Smooth muscle cell (in vitro differentiated cells): ENCODE measurements at regions not wholly inside any gene's neighbourhood (a gene's known extent, or its start where the extent isn't known, plus 50 kb on each side); places are given as distances from the start of the nearest gene placed in this dataset.

Experiments used
- DNase-seq: peaks from one replicate; lab custom pipeline; 2025; ENCODE audit not compliant: unreplicated experiment; lab: John Stamatoyannopoulos, UW
- H2AFZ ChIP-seq: fragments of 200-600 bp; sonication (generic); 2 replicates; pipeline ENCODE4 v1.6.0; 2016; ENCODE audit warnings: antibody characterized with exemption, low read depth, mild to moderate bottlenecking
- H3F3A ChIP-seq: fragments of 200-600 bp; sonication (generic); 2 replicates; pipeline ENCODE4 v1.6.0; 2017; ENCODE audit warnings: antibody characterized with exemption, low read depth
- H3K27ac ChIP-seq: fragments of 200-600 bp; sonication (generic); 2 replicates; pipeline ENCODE4 v1.5.1; 2016; ENCODE audit warnings: low read depth, mild to moderate bottlenecking
- H3K27me3 ChIP-seq: fragments of 200-600 bp; sonication (generic); 2 replicates; pipeline ENCODE4 v1.6.1; 2016; ENCODE audit warnings: low read depth, mild to moderate bottlenecking
- H3K36me3 ChIP-seq: fragments of 200-600 bp; sonication (generic); 2 replicates; pipeline ENCODE4 v1.5.1; 2016; ENCODE audit warnings: low read depth
- H3K4me1 ChIP-seq: fragments of 200-600 bp; sonication (generic); 2 replicates; pipeline ENCODE4 v1.5.1; 2016; ENCODE audit warnings: low read depth
- H3K4me2 ChIP-seq: fragments of 200-600 bp; sonication (generic); 2 replicates; pipeline ENCODE4 v1.6.0; 2016; ENCODE audit warnings: mild to moderate bottlenecking
- H3K4me3 ChIP-seq: fragments of 200-600 bp; sonication (generic); 2 replicates; pipeline ENCODE4 v1.5.1; 2016; ENCODE audit warnings: mild to moderate bottlenecking
- H3K79me2 ChIP-seq: fragments of 200-600 bp; sonication (generic); 2 replicates; pipeline ENCODE4 v1.6.0; 2016; ENCODE audit warnings: low read depth, mild to moderate bottlenecking
- H3K9ac ChIP-seq: fragments of 200-600 bp; sonication (generic); 2 replicates; pipeline ENCODE4 v1.6.0; 2016; ENCODE audit warnings: low read depth
- H3K9me3 ChIP-seq: fragments of 200-600 bp; sonication (generic); replicated peaks from 2 replicates; pipeline ENCODE4 v1.5.1; 2016; ENCODE audit warnings: low read depth
- H4K20me1 ChIP-seq: fragments of 200-600 bp; sonication (generic); 2 replicates; pipeline ENCODE4 v1.6.0; 2016; ENCODE audit warnings: low read depth
- WGBS: methylation state at CpG from one replicate; pipeline ENCODE4 v1.1.7; 2016; ENCODE audit warnings: low lambda C conversion rate; 5-methylcytosine and 5-hydroxymethylcytosine counted together
- TF ChIP-seq, protein P1 (sequence below): fragments of 200-600 bp; sonication (generic); IDR thresholded peaks from 2 replicates; pipeline ENCODE4 v1.5.1; 2017; ENCODE audit warnings: borderline replicate concordance, mild to moderate bottlenecking, antibody characterized with exemption; ENCODE audit not compliant: insufficient read depth, poor library complexity, severe bottlenecking

DNA sequence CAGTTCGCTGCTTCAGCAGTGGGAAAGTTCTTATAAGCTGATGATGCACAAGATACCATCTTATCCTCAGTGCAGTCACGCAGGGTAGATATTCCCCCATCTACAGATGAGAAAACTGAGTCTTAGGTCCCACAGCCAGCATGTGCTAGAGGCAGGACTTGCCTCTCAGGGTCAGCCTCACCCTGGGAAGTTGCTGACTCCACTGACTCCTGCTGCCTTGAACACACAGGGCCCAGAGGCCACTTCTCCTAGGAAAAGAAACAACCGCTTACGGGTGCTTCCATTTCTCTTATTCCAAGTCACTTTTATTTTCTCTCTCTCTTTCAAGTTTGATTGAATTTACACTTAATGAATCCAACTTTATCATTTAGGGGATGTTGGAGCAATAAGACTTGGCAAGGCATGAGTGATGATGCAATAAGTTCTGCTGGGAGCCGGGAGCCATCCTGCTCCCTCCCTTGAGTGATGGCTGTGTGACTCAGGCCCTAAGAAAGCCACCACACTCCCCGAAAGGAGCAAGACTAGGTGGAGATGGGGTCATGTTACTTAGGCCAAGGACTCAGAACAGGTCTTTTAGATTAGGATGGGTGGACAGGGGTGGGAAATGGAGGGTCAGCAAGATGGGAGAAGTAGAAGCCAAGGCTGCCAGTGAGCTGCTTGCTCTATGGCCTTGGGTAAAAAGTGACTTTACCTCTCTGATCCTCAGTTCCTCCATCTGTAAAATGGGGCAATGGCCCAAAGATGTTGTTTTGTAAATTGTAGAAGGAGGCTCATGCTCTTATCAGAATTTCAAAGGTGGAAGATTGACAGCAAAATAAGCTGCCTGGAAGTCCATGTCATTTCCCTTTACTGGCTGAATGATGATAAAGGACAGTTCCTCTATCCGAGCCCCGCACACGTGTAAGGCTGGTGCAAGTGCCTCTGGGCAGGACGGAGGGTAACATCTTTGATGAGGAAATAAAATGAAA is 67.4 kb upstream of the ZNF618 start:
- no peak overlapping the region for H3K4me3 ChIP-seq
- no peaks in the 10 kb centered on the region for H3F3A ChIP-seq
- H3K4me2 ChIP-seq, result no peak overlapping the region
- 73% methylated on average over 10 of the region's 10 CpGs for WGBS
- peaks cover 14% of the 10 kb centered on the region for H3K27me3 ChIP-seq
- H3K9me3 ChIP-seq, result no peaks in the 10 kb centered on the region
- H3K36me3 ChIP-seq, result no peaks in the 10 kb centered on the region
- no peaks in the 10 kb centered on the region for H3K4me1 ChIP-seq
- no peak overlapping the region for H3K9ac ChIP-seq
- no peaks in the 10 kb centered on the region for H4K20me1 ChIP-seq
- TF ChIP-seq, protein P1, sequence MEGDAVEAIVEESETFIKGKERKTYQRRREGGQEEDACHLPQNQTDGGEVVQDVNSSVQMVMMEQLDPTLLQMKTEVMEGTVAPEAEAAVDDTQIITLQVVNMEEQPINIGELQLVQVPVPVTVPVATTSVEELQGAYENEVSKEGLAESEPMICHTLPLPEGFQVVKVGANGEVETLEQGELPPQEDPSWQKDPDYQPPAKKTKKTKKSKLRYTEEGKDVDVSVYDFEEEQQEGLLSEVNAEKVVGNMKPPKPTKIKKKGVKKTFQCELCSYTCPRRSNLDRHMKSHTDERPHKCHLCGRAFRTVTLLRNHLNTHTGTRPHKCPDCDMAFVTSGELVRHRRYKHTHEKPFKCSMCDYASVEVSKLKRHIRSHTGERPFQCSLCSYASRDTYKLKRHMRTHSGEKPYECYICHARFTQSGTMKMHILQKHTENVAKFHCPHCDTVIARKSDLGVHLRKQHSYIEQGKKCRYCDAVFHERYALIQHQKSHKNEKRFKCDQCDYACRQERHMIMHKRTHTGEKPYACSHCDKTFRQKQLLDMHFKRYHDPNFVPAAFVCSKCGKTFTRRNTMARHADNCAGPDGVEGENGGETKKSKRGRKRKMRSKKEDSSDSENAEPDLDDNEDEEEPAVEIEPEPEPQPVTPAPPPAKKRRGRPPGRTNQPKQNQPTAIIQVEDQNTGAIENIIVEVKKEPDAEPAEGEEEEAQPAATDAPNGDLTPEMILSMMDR, result no peak
- no peak for DNase-seq
- H3K27ac ChIP-seq, result no peak overlapping the region
- H2AFZ ChIP-seq, result no peak overlapping the region
- H3K79me2 ChIP-seq, result no peaks in the 10 kb centered on the region

DNA sequence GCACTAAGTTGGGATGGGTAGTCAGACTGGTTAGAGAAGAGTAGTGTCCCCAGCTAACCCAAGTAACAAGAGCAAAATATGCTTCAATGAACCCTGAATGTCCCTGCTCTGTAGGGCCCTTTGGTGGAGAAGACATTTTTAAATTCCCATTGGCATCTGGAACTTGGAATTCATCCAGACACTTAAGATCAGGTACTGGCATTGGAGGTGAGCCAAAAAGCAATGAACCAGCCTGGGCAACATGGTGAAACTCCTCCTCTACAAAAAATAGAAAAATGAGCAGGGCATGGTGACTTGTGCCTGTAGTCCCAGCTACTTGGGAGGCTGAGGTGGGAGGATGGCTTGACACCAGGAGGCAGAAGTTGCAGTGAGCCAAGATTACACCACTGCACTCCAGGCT is 58.9 kb upstream of the ZNF618 start:
- H4K20me1 ChIP-seq, result no peaks in the 10 kb centered on the region
- TF ChIP-seq, protein P1, result no peak
- no peak overlapping the region for H3K9ac ChIP-seq
- peaks cover 43% of the 10 kb centered on the region for H3K27me3 ChIP-seq
- H2AFZ ChIP-seq, result no peak overlapping the region
- H3K4me1 ChIP-seq, result no peaks in the 10 kb centered on the region
- H3K27ac ChIP-seq, result no peak overlapping the region
- H3F3A ChIP-seq, result no peaks in the 10 kb centered on the region
- H3K4me3 ChIP-seq, result no peak overlapping the region
- no peaks in the 10 kb centered on the region for H3K9me3 ChIP-seq
- no peak for DNase-seq
- H3K79me2 ChIP-seq, result no peaks in the 10 kb centered on the region
- no peak overlapping the region for H3K4me2 ChIP-seq
- H3K36me3 ChIP-seq, result no peaks in the 10 kb centered on the region

GRCh38 chr9:113818391-113818790 is 57.7 kb upstream of the ZNF618 start:
- no peak overlapping the region for H3K27ac ChIP-seq
- no peak overlapping the region for H3K9ac ChIP-seq
- WGBS, result 78% methylated on average over 1 of the region's 1 CpG
- H3F3A ChIP-seq, result no peaks in the 10 kb centered on the region
- no peaks in the 10 kb centered on the region for H3K9me3 ChIP-seq
- H2AFZ ChIP-seq, result no peak overlapping the region
- no peak for DNase-seq
- H3K36me3 ChIP-seq, result no peaks in the 10 kb centered on the region
- H3K27me3 ChIP-seq, result peaks cover 37% of the 10 kb centered on the region
- H3K79me2 ChIP-seq, result no peaks in the 10 kb centered on the region
- H3K4me1 ChIP-seq, result no peaks in the 10 kb centered on the region
- H3K4me3 ChIP-seq, result no peak overlapping the region
- no peak overlapping the region for H3K4me2 ChIP-seq
- TF ChIP-seq, protein P1, result no peak
- H4K20me1 ChIP-seq, result no peaks in the 10 kb centered on the region

DNA sequence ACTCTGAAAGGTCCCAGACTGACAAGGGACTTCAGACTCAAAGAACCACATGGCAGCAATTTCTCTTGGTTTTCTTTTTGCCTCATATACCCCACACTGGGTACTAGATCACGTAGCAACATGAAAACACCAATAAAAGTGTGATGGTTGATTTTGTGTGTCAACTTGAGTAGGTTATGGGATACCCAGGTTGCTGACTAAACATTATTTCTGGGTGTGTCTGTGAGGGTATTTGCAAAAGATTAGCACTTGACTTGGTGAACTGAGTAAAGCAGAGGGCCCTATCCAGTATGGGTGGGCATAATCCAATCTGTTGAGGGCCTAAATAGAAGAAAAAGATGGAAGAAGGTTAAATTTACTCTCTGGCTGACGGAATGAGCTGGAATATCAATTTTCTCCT is 53.8 kb upstream of the ZNF618 start:
- Histone ChIP-seq H4K20me1 (no peaks in the 10 kb centered on the region), H3K27me3 (peaks cover 25% of the 10 kb centered on the region), H3K79me2 (no peaks in the 10 kb centered on the region), H3K36me3 (no peaks in the 10 kb centered on the region), H2AFZ (no peak overlapping the region), H3K27ac (no peak overlapping the region), H3K4me1 (no peaks in the 10 kb centered on the region), H3K4me3 (no peak overlapping the region), H3K9me3 (no peaks in the 10 kb centered on the region), H3K9ac (no peak overlapping the region), H3F3A (no peaks in the 10 kb centered on the region), H3K4me2 (no peak overlapping the region)
- no peak for DNase-seq
- TF ChIP-seq, protein P1, result no peak
- WGBS, result 88% methylated on average over 2 of the region's 2 CpGs
